ENCODE measurements at regions not wholly inside any gene's neighbourhood (a gene's known extent, or its start where the extent isn't known, plus 50 kb on each side); places are given as distances from the start of the nearest gene placed in this dataset.

GRCh38 chrX:25650216-25650820 lies 487.8 kb upstream of the MAGEB18 start:
- no peak for FAIRE-seq
- Histone ChIP-seq H3K36me3 (ENCODE audit: control insufficient read depth in 3 of 3, insufficient read depth in 2 of 3, low read depth in 1 of 3, low read length in 3 of 3) (no peaks in the 10 kb centered on the region), H3K4me1 (ENCODE audit: control insufficient read depth in 3 of 3, insufficient read depth in 2 of 3, low read depth in 1 of 3, low read length in 2 of 3) (no peaks in the 10 kb centered on the region), H3K27ac (ENCODE audit: low read depth in 1 of 3, low read length in 2 of 3) (no peak overlapping the region), H3K4me3 (ENCODE audit: low read depth in 1 of 3, low read length in 3 of 3) (no peak overlapping the region), H3K27me3 (ENCODE audit: control insufficient read depth in 3 of 3, insufficient read depth in 3 of 3, low read length in 3 of 3) (no peaks in the 10 kb centered on the region), H3K9me3 (ENCODE audit: control insufficient read depth in 2 of 2, insufficient read depth in 1 of 2, low read depth in 1 of 2, low read length in 1 of 2) (no peaks in the 10 kb centered on the region)
- 58 to 79% (median 64%) methylated on average over 5 of the region's 5 CpGs for WGBS, 3 donors
- DNase-seq, result no peak

- H3K27ac ChIP-seq (ENCODE audit: low read depth in 1 of 3, low read length in 2 of 3), result no peak overlapping the region
- no peaks in the 10 kb centered on the region for H3K9me3 ChIP-seq (ENCODE audit: control insufficient read depth in 2 of 2, insufficient read depth in 1 of 2, low read depth in 1 of 2, low read length in 1 of 2)
- no peak overlapping the region for H3K4me3 ChIP-seq (ENCODE audit: low read depth in 1 of 3, low read length in 3 of 3)
- H3K36me3 ChIP-seq (ENCODE audit: control insufficient read depth in 3 of 3, insufficient read depth in 2 of 3, low read depth in 1 of 3, low read length in 3 of 3), result no peaks in the 10 kb centered on the region
- WGBS, 3 donors, result 77 to 79% (median 78%) methylated on average over 3 of the region's 3 CpGs
- no peaks in the 10 kb centered on the region for H3K4me1 ChIP-seq (ENCODE audit: control insufficient read depth in 3 of 3, insufficient read depth in 2 of 3, low read depth in 1 of 3, low read length in 2 of 3)
- H3K27me3 ChIP-seq (ENCODE audit: control insufficient read depth in 3 of 3, insufficient read depth in 3 of 3, low read length in 3 of 3), result no peaks in the 10 kb centered on the region
- FAIRE-seq (no peak), DNase-seq (no peak)
These were observed 478.8 kb upstream of the MAGEB18 start for GRCh38 chrX:25659317-25659716.

- H3K36me3 ChIP-seq (ENCODE audit: control insufficient read depth in 3 of 3, insufficient read depth in 2 of 3, low read depth in 1 of 3, low read length in 3 of 3), result no peaks in the 10 kb centered on the region
- WGBS, 3 donors, result 50 to 68% (median 55%) methylated on average over 5 of the region's 5 CpGs
- FAIRE-seq, result no peak
These were observed 474.4 kb upstream of the MAGEB18 start for GRCh38 chrX:25663701-25664100.

GRCh38 chrX:25665431-25665830 lies 472.7 kb upstream of the MAGEB18 start:
- Histone ChIP-seq H3K9me3 (ENCODE audit: control insufficient read depth in 2 of 2, insufficient read depth in 1 of 2, low read depth in 1 of 2, low read length in 1 of 2) (no peaks in the 10 kb centered on the region), H3K36me3 (ENCODE audit: control insufficient read depth in 3 of 3, insufficient read depth in 2 of 3, low read depth in 1 of 3, low read length in 3 of 3) (no peaks in the 10 kb centered on the region), H3K27ac (ENCODE audit: low read depth in 1 of 3, low read length in 2 of 3) (no peak overlapping the region), H3K4me1 (ENCODE audit: control insufficient read depth in 3 of 3, insufficient read depth in 2 of 3, low read depth in 1 of 3, low read length in 2 of 3) (no peaks in the 10 kb centered on the region), H3K4me3 (ENCODE audit: low read depth in 1 of 3, low read length in 3 of 3) (no peak overlapping the region), H3K27me3 (ENCODE audit: control insufficient read depth in 3 of 3, insufficient read depth in 3 of 3, low read length in 3 of 3) (no peaks in the 10 kb centered on the region)
- DNase-seq (no peak), FAIRE-seq (no peak)
- 54 to 64% (median 55%) methylated on average over 4 of the region's 4 CpGs for WGBS, 3 donors

More at GRCh38 chrX:25663701-25664100, 474.4 kb upstream of the MAGEB18 start:
- H3K27me3 ChIP-seq (ENCODE audit: control insufficient read depth in 3 of 3, insufficient read depth in 3 of 3, low read length in 3 of 3), result no peaks in the 10 kb centered on the region
- no peak overlapping the region for H3K27ac ChIP-seq (ENCODE audit: low read depth in 1 of 3, low read length in 2 of 3)
- DNase-seq, result peak in 1 of 2 donors; percentile 0
- H3K9me3 ChIP-seq (ENCODE audit: control insufficient read depth in 2 of 2, insufficient read depth in 1 of 2, low read depth in 1 of 2, low read length in 1 of 2), result no peaks in the 10 kb centered on the region
- H3K4me1 ChIP-seq (ENCODE audit: control insufficient read depth in 3 of 3, insufficient read depth in 2 of 3, low read depth in 1 of 3, low read length in 2 of 3), result no peaks in the 10 kb centered on the region
- no peak overlapping the region for H3K4me3 ChIP-seq (ENCODE audit: low read depth in 1 of 3, low read length in 3 of 3)

- H3K4me3 ChIP-seq (ENCODE audit: low read depth in 1 of 3, low read length in 3 of 3), result no peak overlapping the region
- WGBS, 3 donors, result 40 to 69% (median 62%) methylated on average over 2 of the region's 2 CpGs
- FAIRE-seq, result no peak
These were observed 470.5 kb upstream of the MAGEB18 start for GRCh38 chrX:25667681-25668080.

GRCh38 chrX:25674776-25675175 lies 463.4 kb upstream of the MAGEB18 start:
- H3K27ac ChIP-seq (ENCODE audit: low read depth in 1 of 3, low read length in 2 of 3), result no peak overlapping the region
- H3K27me3 ChIP-seq (ENCODE audit: control insufficient read depth in 3 of 3, insufficient read depth in 3 of 3, low read length in 3 of 3), result no peaks in the 10 kb centered on the region
- H3K4me1 ChIP-seq (ENCODE audit: control insufficient read depth in 3 of 3, insufficient read depth in 2 of 3, low read depth in 1 of 3, low read length in 2 of 3), result no peaks in the 10 kb centered on the region
- no peak for FAIRE-seq
- peaks cover 0 to 3% of the 10 kb centered on the region in 2 donors for H3K9me3 ChIP-seq (ENCODE audit: control insufficient read depth in 2 of 2, insufficient read depth in 1 of 2, low read depth in 1 of 2, low read length in 1 of 2)
- no peak overlapping the region for H3K4me3 ChIP-seq (ENCODE audit: low read depth in 1 of 3, low read length in 3 of 3)
- DNase-seq, result no peak
- 59 to 82% (median 74%) methylated on average over 3 of the region's 3 CpGs for WGBS, 3 donors
- no peaks in the 10 kb centered on the region for H3K36me3 ChIP-seq (ENCODE audit: control insufficient read depth in 3 of 3, insufficient read depth in 2 of 3, low read depth in 1 of 3, low read length in 3 of 3)

More at GRCh38 chrX:25667681-25668080, 470.5 kb upstream of the MAGEB18 start:
- no peaks in the 10 kb centered on the region for H3K27me3 ChIP-seq (ENCODE audit: control insufficient read depth in 3 of 3, insufficient read depth in 3 of 3, low read length in 3 of 3)
- no peak for DNase-seq
- H3K9me3 ChIP-seq (ENCODE audit: control insufficient read depth in 2 of 2, insufficient read depth in 1 of 2, low read depth in 1 of 2, low read length in 1 of 2), result no peaks in the 10 kb centered on the region
- H3K4me1 ChIP-seq (ENCODE audit: control insufficient read depth in 3 of 3, insufficient read depth in 2 of 3, low read depth in 1 of 3, low read length in 2 of 3), result no peaks in the 10 kb centered on the region
- H3K36me3 ChIP-seq (ENCODE audit: control insufficient read depth in 3 of 3, insufficient read depth in 2 of 3, low read depth in 1 of 3, low read length in 3 of 3), result no peaks in the 10 kb centered on the region
- H3K27ac ChIP-seq (ENCODE audit: low read depth in 1 of 3, low read length in 2 of 3), result no peak overlapping the region

GRCh38 chrX:25701876-25702275 lies 436.3 kb upstream of the MAGEB18 start:
- H3K4me1 ChIP-seq (ENCODE audit: control insufficient read depth in 3 of 3, insufficient read depth in 2 of 3, low read depth in 1 of 3, low read length in 2 of 3), result no peaks in the 10 kb centered on the region
- DNase-seq (no peak), FAIRE-seq (no peak)
- H3K36me3 ChIP-seq (ENCODE audit: control insufficient read depth in 3 of 3, insufficient read depth in 2 of 3, low read depth in 1 of 3, low read length in 3 of 3), result no peaks in the 10 kb centered on the region
- WGBS, 3 donors, result 61 to 91% (median 77%) methylated on average over 1 of the region's 1 CpG
- no peak overlapping the region for H3K4me3 ChIP-seq (ENCODE audit: low read depth in 1 of 3, low read length in 3 of 3)
- no peaks in the 10 kb centered on the region for H3K9me3 ChIP-seq (ENCODE audit: control insufficient read depth in 2 of 2, insufficient read depth in 1 of 2, low read depth in 1 of 2, low read length in 1 of 2)
- H3K27me3 ChIP-seq (ENCODE audit: control insufficient read depth in 3 of 3, insufficient read depth in 3 of 3, low read length in 3 of 3), result no peaks in the 10 kb centered on the region
- H3K27ac ChIP-seq (ENCODE audit: low read depth in 1 of 3, low read length in 2 of 3), result no peak overlapping the region

- H3K9me3 ChIP-seq (ENCODE audit: control insufficient read depth in 2 of 2, insufficient read depth in 1 of 2, low read depth in 1 of 2, low read length in 1 of 2), result no peaks in the 10 kb centered on the region
- WGBS, 3 donors, result 68 to 78% (median 74%) methylated on average over 2 of the region's 2 CpGs
- H3K4me1 ChIP-seq (ENCODE audit: control insufficient read depth in 3 of 3, insufficient read depth in 2 of 3, low read depth in 1 of 3, low read length in 2 of 3), result no peaks in the 10 kb centered on the region
- no peak for FAIRE-seq
- no peaks in the 10 kb centered on the region for H3K27me3 ChIP-seq (ENCODE audit: control insufficient read depth in 3 of 3, insufficient read depth in 3 of 3, low read length in 3 of 3)
- no peak overlapping the region for H3K4me3 ChIP-seq (ENCODE audit: low read depth in 1 of 3, low read length in 3 of 3)
- DNase-seq, result no peak
- H3K27ac ChIP-seq (ENCODE audit: low read depth in 1 of 3, low read length in 2 of 3), result no peak overlapping the region
- no peaks in the 10 kb centered on the region for H3K36me3 ChIP-seq (ENCODE audit: control insufficient read depth in 3 of 3, insufficient read depth in 2 of 3, low read depth in 1 of 3, low read length in 3 of 3)
These were observed 421.0 kb upstream of the MAGEB18 start for GRCh38 chrX:25717122-25717521.

GRCh38 chrX:25721564-25721963 lies 416.6 kb upstream of the MAGEB18 start:
- no peaks in the 10 kb centered on the region for H3K36me3 ChIP-seq (ENCODE audit: control insufficient read depth in 3 of 3, insufficient read depth in 2 of 3, low read depth in 1 of 3, low read length in 3 of 3)
- no peak for DNase-seq
- no peaks in the 10 kb centered on the region for H3K9me3 ChIP-seq (ENCODE audit: control insufficient read depth in 2 of 2, insufficient read depth in 1 of 2, low read depth in 1 of 2, low read length in 1 of 2)
- H3K4me1 ChIP-seq (ENCODE audit: control insufficient read depth in 3 of 3, insufficient read depth in 2 of 3, low read depth in 1 of 3, low read length in 2 of 3), result no peaks in the 10 kb centered on the region
- H3K27ac ChIP-seq (ENCODE audit: low read depth in 1 of 3, low read length in 2 of 3), result no peak overlapping the region
- H3K4me3 ChIP-seq (ENCODE audit: low read depth in 1 of 3, low read length in 3 of 3), result no peak overlapping the region
- WGBS, 3 donors, result 3 to 9% (median 6%) methylated on average over 2 of the region's 2 CpGs
- no peaks in the 10 kb centered on the region for H3K27me3 ChIP-seq (ENCODE audit: control insufficient read depth in 3 of 3, insufficient read depth in 3 of 3, low read length in 3 of 3)
- FAIRE-seq, result no peak

All from small intestine (tissue), 7 donors.